ENCODE measurements at regions not wholly inside any gene's neighbourhood (a gene's known extent, or its start where the extent isn't known, plus 50 kb on each side); places are given as distances from the start of the nearest gene placed in this dataset.

DNA sequence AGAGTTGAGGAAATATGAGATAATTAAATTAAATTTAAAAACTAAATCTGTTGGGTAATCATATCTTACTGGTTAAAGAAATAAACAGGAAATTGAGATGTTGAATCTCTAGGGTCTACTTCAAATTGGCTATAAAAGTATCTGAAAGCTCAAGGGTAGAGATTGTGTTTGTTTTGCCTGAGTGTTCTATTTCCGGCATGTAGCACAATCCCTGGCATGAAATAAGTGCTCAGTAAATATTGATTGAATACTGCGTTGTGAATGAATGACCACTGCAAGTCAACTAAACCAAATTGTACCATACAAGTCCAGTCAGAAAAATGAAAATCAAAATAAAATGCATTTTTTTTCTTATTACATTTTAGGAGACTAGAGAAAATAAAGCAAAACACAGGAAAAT, 709.8 kb downstream of the EPM2A start (continued):
- TF ChIP-seq, protein P1, sequence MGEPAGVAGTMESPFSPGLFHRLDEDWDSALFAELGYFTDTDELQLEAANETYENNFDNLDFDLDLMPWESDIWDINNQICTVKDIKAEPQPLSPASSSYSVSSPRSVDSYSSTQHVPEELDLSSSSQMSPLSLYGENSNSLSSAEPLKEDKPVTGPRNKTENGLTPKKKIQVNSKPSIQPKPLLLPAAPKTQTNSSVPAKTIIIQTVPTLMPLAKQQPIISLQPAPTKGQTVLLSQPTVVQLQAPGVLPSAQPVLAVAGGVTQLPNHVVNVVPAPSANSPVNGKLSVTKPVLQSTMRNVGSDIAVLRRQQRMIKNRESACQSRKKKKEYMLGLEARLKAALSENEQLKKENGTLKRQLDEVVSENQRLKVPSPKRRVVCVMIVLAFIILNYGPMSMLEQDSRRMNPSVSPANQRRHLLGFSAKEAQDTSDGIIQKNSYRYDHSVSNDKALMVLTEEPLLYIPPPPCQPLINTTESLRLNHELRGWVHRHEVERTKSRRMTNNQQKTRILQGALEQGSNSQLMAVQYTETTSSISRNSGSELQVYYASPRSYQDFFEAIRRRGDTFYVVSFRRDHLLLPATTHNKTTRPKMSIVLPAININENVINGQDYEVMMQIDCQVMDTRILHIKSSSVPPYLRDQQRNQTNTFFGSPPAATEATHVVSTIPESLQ (CRISPR knock-in tag; conservative IDR thresholded peaks at IDR 0.05) = no peak
- TF ChIP-seq NRL (CRISPR knock-in tag; IDR thresholded peaks at IDR 0.05; ENCODE audit: borderline replicate concordance) (no peak), ZNF235 (CRISPR knock-in tag; IDR thresholded peaks at IDR 0.05; ENCODE audit: borderline replicate concordance) (no peak), SP5 (CRISPR knock-in tag; IDR thresholded peaks at IDR 0.05; ENCODE audit: borderline replicate concordance, low read depth) (no peak), GLI4 (CRISPR knock-in tag; IDR thresholded peaks at IDR 0.05; ENCODE audit: borderline replicate concordance) (no peak), ZNF570 (CRISPR knock-in tag; IDR thresholded peaks at IDR 0.05; ENCODE audit: borderline replicate concordance) (no peak), ZFP1 (CRISPR knock-in tag; IDR thresholded peaks at IDR 0.05) (peak; percentile 30; the same call in 1 of the 2 replicates), CHCHD3 (CRISPR knock-in tag; IDR thresholded peaks at IDR 0.05) (no peak), FOXO1 (CRISPR knock-in tag; IDR thresholded peaks at IDR 0.05) (peak; percentile 69; the same call in 1 of the 2 replicates), SYNCRIP (IDR thresholded peaks at IDR 0.05; ENCODE audit: insufficient read depth, low read depth, low read length) (no peak)
- TF ChIP-seq, protein P2, sequence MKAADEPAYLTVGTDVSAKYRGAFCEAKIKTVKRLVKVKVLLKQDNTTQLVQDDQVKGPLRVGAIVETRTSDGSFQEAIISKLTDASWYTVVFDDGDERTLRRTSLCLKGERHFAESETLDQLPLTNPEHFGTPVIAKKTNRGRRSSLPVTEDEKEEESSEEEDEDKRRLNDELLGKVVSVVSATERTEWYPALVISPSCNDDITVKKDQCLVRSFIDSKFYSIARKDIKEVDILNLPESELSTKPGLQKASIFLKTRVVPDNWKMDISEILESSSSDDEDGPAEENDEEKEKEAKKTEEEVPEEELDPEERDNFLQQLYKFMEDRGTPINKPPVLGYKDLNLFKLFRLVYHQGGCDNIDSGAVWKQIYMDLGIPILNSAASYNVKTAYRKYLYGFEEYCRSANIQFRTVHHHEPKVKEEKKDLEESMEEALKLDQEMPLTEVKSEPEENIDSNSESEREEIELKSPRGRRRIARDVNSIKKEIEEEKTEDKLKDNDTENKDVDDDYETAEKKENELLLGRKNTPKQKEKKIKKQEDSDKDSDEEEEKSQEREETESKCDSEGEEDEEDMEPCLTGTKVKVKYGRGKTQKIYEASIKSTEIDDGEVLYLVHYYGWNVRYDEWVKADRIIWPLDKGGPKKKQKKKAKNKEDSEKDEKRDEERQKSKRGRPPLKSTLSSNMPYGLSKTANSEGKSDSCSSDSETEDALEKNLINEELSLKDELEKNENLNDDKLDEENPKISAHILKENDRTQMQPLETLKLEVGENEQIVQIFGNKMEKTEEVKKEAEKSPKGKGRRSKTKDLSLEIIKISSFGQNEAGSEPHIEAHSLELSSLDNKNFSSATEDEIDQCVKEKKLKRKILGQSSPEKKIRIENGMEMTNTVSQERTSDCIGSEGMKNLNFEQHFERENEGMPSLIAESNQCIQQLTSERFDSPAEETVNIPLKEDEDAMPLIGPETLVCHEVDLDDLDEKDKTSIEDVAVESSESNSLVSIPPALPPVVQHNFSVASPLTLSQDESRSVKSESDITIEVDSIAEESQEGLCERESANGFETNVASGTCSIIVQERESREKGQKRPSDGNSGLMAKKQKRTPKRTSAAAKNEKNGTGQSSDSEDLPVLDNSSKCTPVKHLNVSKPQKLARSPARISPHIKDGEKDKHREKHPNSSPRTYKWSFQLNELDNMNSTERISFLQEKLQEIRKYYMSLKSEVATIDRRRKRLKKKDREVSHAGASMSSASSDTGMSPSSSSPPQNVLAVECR (CRISPR knock-in tag; IDR thresholded peaks at IDR 0.05; ENCODE audit: borderline replicate concordance) = no peak
- TF ChIP-seq, protein P3, sequence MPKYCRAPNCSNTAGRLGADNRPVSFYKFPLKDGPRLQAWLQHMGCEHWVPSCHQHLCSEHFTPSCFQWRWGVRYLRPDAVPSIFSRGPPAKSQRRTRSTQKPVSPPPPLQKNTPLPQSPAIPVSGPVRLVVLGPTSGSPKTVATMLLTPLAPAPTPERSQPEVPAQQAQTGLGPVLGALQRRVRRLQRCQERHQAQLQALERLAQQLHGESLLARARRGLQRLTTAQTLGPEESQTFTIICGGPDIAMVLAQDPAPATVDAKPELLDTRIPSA (CRISPR knock-in tag; IDR thresholded peaks at IDR 0.05; ENCODE audit: borderline replicate concordance) = no peak
- TF ChIP-seq, protein P4, sequence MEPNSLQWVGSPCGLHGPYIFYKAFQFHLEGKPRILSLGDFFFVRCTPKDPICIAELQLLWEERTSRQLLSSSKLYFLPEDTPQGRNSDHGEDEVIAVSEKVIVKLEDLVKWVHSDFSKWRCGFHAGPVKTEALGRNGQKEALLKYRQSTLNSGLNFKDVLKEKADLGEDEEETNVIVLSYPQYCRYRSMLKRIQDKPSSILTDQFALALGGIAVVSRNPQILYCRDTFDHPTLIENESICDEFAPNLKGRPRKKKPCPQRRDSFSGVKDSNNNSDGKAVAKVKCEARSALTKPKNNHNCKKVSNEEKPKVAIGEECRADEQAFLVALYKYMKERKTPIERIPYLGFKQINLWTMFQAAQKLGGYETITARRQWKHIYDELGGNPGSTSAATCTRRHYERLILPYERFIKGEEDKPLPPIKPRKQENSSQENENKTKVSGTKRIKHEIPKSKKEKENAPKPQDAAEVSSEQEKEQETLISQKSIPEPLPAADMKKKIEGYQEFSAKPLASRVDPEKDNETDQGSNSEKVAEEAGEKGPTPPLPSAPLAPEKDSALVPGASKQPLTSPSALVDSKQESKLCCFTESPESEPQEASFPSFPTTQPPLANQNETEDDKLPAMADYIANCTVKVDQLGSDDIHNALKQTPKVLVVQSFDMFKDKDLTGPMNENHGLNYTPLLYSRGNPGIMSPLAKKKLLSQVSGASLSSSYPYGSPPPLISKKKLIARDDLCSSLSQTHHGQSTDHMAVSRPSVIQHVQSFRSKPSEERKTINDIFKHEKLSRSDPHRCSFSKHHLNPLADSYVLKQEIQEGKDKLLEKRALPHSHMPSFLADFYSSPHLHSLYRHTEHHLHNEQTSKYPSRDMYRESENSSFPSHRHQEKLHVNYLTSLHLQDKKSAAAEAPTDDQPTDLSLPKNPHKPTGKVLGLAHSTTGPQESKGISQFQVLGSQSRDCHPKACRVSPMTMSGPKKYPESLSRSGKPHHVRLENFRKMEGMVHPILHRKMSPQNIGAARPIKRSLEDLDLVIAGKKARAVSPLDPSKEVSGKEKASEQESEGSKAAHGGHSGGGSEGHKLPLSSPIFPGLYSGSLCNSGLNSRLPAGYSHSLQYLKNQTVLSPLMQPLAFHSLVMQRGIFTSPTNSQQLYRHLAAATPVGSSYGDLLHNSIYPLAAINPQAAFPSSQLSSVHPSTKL (CRISPR knock-in tag; IDR thresholded peaks at IDR 0.05) = peak; percentile 94
- TF ChIP-seq, protein P5, sequence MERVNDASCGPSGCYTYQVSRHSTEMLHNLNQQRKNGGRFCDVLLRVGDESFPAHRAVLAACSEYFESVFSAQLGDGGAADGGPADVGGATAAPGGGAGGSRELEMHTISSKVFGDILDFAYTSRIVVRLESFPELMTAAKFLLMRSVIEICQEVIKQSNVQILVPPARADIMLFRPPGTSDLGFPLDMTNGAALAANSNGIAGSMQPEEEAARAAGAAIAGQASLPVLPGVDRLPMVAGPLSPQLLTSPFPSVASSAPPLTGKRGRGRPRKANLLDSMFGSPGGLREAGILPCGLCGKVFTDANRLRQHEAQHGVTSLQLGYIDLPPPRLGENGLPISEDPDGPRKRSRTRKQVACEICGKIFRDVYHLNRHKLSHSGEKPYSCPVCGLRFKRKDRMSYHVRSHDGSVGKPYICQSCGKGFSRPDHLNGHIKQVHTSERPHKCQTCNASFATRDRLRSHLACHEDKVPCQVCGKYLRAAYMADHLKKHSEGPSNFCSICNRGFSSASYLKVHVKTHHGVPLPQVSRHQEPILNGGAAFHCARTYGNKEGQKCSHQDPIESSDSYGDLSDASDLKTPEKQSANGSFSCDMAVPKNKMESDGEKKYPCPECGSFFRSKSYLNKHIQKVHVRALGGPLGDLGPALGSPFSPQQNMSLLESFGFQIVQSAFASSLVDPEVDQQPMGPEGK (CRISPR knock-in tag; IDR thresholded peaks at IDR 0.05) = no peak

Measured in HepG2 (cell line).